OCI-LY7 (cell line): ENCODE measurements at regions not wholly inside any gene's neighbourhood (a gene's known extent, or its start where the extent isn't known, plus 50 kb on each side); places are given as distances from the start of the nearest gene placed in this dataset.

Experiments used
- CTCF ChIP-seq: fragments of 200-600 bp; sonication (generic); conservative IDR thresholded peaks from 2 replicates; pipeline ENCODE4 v1.5.1; 2014; ENCODE audit warnings: mild to moderate bottlenecking, antibody characterized with exemption, low read length, moderate library complexity, mixed read lengths
- EZH2phosphoT487 ChIP-seq: fragments of 200-600 bp; sonication (generic); IDR thresholded peaks from 2 replicates; pipeline ENCODE4 v1.6.1; 2018; ENCODE audit warnings: low read depth, borderline replicate concordance, mild to moderate bottlenecking, mixed run types, antibody characterized with exemption, low read length, moderate library complexity, mixed read lengths

- TF ChIP-seq CTCF: no peak
- no peak for TF ChIP-seq EZH2phosphoT487
Observed at GRCh38 chr4:107548211-107548905, 171.7 kb downstream of the PAPSS1 start.
